ENCODE measurements at regions not wholly inside any gene's neighbourhood (a gene's known extent, or its start where the extent isn't known, plus 50 kb on each side); places are given as distances from the start of the nearest gene placed in this dataset.

DNA sequence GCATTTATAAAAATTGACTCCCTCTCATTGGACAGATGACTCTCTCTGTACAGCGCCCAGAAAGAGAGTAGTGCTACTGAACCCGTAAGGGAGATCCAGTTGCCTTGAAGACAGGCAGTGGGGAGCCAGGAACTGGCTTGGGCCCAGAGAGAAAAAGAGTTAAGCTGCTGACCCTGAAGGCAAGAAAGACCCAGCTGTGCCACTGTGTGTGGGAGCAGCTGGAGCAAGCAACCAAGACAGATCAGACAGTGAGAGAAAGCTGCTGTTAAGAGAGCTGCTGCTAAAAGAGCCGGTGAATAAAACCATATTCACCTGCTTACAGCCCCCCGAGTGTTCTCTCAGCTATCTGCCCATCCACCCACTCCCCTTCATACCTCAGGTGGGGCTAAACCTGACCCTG is 149.7 kb upstream of the ADAMTS16 start:
- DNase-seq, result no peak

DNA sequence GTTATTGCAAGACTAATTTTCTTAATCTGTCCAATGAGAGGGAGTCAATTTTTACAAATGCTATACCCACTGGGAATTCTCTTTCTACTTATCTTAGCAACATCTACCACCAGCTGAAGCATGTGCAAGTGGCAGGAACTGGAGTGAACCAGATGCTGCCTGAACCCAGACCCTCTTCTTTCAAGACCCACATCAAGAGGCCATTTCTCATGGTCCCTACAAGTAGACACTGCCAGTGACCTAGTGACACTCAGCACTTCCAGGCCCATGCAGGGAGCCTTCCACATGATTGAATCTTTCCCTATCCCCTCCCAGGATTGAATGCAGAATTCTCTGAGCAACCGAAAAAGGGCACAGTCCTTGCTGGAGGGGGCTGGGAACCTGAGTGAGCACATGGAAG is 148.2 kb upstream of the ADAMTS16 start:
- no peak for DNase-seq

DNA sequence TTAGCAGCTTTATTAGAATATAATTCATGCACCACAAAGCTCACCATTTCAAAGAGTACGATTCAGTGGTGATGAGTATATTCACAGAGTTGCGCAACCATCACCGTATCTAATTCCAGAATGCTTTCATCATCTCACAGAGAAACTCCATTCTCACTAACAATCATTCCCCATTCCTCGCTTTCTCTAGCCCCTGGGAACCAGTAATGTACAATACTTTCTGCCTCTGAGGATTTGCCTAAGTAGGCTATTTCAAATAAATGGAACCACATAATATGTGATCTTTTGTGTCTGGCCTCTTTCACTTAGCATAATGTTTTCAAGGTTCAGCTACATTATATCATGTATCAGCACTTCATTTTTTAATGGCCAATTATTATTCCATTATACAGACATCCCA is 145.1 kb upstream of the ADAMTS16 start:
- no peak for DNase-seq

DNA sequence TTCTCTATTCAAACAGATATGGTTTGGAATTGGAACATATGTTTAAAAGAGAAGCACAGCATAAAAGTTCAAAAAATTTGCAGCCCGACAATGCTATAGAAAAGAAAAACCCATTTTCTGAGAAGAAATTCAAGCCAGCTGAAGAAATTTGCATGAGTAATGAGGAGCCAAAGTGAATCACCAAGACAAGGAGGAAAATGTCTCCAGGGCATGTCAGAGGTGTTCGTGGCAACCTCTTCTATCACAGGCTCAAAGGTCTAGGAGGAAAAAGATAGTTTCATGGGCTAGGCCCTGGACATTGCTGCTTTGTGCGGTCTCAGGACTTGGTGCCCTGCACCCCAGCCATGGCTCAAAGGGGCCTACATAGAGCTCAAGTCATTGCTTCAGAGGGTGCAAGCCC is 134.8 kb upstream of the ADAMTS16 start:
- DNase-seq, result no peak

DNA sequence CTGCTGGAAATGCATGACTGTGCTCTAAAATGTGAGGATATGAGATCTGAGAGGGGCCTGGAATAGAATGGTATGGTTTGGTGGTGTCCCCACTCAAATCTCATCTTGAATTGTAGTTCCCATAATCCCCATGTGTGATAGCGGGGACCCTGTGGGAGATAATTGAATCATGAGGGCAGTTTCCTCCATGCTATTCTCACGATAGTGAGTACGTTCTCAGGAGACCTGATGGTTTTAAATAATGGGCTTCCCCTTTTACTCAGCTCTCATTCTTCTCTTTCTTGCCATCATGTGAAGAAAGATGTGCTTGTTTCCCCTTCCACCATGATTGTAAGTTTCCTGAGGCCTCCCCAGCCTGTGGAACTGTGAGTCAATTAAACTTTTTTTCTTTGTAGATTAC is 133.6 kb upstream of the ADAMTS16 start:
- no peak for DNase-seq

DNA sequence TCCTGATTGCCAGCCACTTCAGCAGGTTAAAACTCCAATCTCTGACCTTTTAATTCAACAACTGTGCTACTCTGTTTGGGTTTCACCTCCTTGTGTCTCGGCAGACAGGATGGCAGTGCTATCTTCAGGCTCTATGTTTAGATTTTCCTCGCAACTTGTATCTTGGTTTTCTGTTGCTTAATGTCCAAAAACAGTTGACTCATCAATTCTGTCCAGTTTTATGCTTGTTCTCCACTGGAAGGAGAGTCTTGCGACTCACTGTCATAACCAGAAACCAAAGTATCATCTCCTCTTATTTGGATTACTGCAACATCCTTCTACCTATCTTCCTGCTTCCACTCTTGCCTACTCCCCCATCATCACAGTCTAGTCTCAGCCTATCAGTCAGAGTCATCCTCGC is 130.9 kb upstream of the ADAMTS16 start:
- no peak for DNase-seq

DNA sequence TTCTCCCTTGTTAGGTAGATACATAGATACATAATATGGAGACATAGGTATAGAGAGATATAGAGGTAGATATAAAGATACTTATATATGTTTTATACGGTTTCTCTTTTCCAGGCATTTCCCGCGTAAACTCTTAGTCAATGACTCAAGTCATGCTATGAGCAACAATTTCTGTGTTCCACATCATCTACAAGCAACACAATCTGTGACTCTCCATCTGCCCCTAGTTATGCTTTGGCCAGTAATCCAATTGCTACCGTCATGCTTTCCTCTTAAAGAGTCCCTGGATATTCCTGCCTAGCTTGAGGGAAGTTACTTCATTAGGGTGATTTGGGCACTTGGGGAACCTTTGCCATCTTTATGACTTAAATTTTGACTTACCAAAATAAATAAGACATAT is 129.0 kb upstream of the ADAMTS16 start:
- DNase-seq, result no peak

DNA sequence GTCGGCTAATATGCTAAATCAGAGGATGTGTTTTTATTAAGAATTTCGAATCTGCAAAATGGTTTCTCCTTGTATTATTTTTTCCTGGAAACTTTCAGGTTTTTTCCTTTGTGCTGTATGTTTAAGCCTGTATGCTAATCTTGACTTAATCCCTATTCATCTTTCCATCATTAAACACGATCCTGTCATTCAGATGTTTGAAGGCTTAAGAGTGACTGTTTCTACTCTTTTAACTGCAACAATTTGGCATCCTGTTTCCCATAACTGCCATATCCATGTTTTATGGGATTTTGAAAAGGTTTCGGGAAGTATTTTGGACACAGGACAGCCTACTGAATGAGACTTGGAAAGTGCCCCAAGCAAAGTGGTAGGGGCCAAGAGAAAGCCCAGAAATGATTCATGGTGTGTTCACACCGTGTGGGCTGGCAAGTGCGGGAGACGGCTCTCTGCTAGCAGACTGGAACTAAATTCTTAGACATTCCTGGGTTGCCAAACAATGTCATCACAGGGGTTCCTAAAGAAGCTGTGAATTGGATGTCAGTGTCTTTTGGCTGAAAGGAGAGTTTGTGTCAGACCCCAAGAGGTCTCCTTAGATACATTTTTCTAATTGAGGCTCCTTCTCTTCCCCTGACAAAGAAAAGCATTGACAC is 125.4 kb upstream of the ADAMTS16 start:
- no peak for DNase-seq

DNA sequence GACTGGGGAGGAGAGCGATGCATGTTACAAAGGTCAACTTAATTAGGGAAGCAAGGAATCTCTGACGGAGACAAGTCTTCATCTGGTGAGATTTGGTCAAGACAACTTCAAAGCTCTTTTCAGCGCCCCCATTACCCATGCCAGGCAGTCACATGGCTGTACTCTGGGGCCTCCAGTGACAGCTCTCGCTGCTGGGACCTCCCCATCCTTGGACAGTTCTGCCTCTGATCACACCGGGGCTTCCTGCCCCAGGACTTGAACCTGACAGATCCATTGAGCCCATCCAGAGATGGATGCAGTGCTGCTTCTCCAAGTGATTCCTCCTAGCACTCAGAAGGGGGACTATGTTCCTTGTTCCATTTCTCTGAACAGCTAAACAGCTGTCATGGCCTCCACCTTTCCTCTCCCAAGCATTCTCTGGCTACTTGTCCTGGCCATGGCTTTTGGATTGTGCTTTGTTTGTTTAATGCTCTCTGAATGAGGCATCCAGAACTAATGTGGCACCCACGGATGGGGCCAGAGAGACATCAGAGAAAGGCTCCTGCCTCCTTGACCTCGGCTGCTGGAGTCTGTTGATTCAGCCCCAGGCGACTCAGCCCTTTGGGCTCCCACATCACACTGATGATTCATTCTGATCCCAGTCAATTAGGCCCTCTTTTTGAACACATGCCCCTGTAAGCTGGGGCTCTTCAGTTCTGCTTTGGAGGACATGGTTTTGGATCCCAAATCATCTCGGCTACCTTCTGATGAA is 122.1 kb upstream of the ADAMTS16 start:
- no peak for DNase-seq

DNA sequence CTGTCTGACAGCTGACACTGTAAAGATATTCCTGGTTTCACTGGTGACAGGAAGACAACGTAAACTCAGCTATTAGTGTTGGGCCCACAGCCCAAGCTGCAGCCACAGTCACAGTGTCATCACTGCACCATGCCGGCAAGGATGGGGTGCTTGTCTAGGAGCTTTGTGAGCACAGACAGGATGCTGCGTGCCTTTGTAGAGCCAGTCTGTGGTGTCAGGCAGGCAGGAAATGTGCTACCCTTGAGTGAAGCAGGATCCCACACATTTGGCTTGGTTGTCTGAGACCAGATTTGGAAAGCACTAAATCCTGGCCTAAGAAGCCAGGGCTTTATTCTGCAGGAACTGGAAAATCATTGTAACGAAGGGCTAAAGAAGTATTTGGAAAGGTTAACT is 121.6 kb upstream of the ADAMTS16 start:
- DNase-seq, result no peak

DNA sequence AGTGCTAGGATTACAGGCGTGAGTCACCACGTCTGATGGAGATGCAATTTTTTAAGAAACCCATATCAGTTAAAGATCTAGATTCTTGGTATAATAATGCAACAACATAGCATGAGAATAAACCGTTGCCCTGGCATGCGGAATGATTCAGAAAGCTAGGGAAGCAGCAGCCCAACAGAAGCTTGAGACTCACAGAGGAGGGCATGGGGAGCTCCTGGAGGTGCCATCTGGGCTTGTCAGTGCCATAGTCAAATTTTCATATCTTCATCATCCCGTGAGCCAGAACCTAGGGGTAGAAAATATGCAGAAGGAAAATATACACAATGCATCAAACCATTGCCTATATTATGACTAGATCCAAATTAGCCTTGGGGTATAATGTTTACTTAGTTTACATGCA is 118.7 kb upstream of the ADAMTS16 start:
- DNase-seq, result no peak

DNA sequence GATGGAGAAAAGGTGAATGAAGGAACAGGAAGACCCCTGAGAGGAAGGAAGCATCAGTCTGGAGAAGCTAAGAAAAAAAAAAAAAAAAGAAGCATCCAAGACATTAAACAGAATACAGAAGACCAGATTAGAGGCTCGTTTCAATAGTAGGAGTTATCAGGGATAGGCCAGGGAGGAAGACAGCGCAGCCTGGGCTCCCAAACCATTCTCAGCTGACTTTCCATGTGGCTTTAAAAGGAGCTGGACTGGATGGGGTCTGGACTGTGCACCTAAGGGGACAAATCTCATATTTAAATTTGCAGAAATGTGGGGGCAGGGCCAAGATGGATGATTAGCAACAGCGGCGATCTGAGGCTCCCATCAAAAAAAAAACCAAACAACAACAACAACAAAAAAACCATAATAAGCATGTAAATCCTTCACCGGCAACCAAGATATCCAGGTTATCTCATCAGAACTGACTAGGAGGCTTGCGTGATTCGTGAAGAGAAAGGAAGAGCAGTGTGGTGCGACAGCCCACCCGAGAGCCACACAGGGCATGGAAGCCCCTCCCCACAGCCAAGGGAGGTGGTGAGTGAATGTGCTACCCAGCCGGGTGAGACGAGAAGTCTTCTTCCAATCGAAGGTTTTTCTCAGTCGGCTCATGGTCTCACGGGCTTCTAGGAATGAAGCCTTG is 114.9 kb upstream of the ADAMTS16 start:
- DNase-seq, result no peak

DNA sequence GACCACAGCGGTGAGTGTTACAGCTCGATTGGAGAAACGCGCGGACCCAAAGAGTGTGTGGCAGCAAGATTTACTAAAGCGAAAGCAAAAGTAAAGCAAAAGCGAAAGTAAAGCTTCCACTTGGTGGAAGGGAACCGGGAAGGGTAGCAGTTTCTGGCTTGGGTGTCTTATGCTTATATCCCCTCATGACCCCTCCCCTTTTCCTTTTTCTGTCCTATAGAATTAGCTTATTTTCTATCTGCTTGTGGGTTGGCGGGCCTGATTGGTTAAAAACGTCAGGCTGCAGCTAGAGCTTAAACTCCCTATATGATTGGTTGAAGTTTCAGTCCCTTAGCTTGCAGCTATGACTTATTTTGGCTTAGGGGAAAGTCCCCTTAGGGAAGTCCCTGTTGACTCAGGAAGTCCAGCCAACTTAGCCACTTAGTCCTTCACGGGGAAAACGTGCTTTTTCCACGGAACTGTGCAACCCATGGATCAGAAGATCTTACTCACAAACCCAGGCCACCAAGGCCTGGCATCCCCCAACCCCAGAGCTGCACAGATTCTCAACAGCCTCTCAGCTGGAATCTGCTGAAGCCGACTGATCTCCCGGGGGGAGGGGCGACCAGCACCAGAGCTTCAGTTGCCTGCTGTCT is 114.2 kb upstream of the ADAMTS16 start:
- DNase-seq, result no peak

DNA sequence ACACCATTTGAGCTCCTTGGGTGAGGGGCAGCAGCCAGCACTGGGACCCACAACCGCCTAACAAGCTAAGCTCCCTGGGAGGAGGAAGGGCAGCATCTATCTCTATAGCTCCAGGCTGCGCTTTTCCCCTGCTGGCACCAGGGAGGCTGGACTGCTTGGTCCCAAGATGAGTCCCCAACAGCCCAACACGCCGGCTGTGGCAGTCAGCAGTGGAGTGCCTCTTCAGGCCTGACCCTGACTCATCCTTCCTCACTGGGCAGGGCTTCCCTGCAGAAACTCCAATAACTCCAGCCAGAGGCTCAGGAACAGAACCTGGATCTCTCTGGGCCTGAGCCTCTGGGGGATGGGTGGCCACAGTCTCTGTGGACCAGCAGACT is 113.7 kb upstream of the ADAMTS16 start:
- no peak for DNase-seq

DNA sequence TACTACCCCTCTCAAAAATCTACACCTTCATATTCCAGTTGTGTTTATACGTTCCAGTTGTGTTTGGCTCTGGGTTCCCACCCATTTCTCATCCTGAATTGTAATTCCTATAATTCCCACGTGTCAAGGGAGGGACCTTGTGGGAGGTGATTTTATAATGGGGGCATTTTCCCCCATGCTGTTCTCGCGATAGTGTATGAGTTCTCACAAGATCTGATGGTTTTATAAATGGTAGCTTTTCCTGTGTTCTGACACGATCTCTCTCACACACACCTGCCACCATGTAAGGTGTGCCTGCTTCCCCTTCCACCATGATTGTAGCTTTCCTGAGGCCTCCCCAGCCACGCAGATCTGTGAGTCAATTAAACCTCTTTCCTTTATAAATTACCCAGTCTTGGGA is 108.5 kb upstream of the ADAMTS16 start:
- DNase-seq, result no peak

DNA sequence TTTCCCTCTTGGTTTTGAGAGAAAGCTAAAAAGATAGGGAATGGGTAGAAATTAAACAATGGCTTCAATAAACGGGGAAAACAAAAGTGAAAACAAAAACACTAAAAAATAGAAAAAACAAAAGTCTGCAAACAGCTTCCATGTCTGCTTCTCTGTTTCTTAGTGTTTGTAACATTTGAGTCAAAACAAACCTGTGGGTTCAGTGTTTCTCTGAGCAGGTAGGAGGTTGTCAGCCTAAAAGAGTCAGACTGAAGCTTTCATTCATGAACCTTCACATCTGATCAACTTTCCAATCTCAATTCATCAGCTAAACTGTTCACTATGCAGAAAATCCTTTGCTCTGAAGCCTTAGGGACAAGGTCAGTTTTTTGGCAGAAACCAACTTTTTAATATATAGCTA is 102.5 kb upstream of the ADAMTS16 start:
- DNase-seq, result no peak

DNA sequence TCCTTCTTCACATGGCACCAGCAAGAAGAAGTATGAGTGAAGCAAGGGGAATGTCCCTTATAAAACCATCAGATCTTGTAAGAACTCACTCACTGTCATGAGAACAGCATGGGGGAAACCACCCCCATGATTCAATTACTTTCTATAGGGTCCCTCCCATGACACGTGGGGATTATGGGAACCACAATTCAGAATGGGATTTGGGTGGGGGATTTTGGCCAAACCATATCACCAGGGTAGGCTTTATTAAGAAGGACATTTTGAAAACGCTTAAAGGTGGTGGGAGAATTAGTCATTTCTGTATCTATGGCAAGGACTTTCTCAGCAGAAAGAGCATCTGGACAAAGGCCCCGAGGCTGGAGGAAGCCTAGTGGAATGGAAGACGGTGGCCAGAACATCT is 100.2 kb upstream of the ADAMTS16 start:
- no peak for DNase-seq

DNA sequence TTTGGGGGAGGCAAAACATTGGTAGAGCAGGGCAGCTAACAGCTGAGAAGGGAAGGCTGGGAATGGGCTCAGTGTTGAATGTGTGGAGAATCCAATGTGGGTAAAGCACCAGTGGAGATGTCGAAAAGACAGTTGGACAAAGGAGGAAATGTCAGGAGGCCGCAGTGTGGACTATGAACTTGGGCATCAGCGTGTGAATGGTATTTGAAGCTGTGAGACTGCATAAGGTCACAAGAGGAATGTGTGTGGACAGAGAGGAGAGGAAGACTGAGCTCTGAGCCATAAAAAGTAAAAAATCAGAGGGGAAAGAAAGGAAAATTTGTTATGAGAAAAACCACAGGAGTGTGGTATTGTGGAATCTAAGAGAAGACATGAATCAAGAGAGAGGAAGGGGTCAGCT is 99.4 kb upstream of the ADAMTS16 start:
- DNase-seq, result no peak

DNA sequence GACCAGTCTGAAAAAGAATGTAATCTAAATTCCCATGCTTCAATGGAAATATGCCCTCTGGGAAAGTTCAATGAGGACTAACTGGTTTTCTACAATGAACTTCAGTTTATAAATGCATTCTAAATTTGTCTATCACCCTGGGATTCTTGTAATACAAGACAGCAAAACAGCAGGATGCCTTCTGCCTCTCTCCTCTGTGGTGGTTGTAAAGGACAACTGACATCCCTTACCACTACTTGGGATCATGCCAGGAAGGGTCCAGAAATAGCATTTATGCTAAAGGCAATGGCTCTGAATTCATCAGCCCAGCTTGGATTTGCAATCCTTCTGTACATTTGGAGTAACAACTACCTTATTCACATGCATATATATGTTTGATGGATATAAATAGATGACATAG is 97.3 kb upstream of the ADAMTS16 start:
- DNase-seq, result no peak

DNA sequence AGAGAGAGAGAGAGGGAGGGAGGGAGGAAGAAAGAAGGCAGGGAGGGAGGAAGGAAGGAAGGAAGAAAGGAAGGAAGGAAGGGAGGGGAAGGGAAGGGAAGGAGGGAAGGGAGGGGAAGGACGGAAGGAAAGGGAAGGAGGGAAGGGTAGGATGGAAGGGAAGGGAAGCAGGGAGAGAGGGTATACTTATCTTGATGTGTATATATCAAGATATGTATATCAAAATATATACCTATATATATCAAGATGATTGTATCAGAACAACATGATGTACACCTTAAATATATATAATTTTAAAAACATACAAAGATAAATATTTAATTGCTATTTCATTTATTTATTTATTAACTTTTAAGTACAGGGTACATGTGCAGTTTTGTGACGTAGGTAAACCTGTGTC is 96.8 kb upstream of the ADAMTS16 start:
- DNase-seq, result no peak

DNA sequence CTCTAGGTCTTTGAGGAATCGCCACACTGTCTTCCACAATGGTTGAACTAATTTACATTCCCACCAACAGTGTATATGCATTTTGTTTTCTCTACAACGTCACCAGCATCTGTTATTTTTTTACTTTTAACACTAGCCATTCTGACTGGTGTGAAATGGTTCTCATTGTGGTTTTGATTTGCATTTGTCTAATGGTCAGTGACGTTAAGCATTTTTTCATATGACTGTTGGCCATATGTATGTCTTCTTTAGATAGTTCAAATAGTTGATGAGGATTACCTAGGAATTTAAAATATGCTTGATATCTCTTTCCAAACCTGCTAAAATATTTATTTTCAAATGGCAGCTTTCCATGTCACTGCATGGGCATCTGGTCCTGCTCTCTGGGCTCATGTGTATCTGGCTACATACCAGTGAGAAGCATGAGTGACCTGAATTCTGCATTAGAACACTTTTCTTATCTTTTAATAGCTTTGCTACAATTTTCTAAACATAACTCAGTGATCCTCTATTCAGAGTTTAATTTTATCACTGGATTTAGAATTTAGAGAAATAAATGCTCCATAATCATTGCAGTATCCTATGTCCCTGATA is 95.8 kb upstream of the ADAMTS16 start:
- no peak for DNase-seq

DNA sequence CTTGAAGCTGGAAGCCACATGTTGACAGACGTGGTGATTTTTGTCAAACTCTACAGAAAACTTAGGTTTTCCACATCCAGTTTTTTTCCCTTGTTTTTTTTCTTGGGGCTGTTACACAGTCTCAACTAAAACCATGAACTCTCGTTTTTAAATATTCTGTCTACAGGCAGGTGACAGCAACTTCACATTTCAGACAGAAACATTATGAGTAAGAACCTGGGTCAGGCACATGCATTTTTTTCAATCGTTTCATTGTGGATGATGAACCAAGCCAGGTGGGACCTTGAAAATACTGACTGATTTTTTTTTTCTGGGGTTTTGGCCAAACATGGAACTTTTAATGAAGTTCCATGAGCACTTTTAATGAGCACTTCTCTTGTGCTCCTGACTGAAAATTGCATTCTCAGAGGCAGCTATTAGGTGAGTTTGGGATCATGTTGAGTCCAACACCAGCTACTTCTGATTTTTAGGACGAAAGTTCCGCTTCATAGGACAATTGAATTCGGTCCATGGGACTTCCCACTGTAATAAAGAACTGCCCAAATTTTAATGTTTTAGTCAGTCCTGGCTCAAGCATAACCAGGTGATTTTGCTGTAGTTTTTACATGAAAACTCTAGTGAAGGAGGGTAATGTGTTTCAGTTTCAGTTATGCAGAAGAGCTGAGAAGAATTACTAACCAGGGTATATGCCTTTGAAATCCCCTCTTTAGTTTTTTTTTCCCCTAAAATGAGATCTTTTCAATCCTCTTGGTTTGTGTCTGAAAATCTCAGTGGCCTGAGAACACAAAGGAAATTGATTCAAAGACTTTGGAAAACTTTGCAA is 93.2 kb upstream of the ADAMTS16 start:
- DNase-seq, result no peak

Measured in right lung (tissue), 2 donors.